HK-2 (cell line): ENCODE measurements at regions not wholly inside any gene's neighbourhood (a gene's known extent, or its start where the extent isn't known, plus 50 kb on each side); places are given as distances from the start of the nearest gene placed in this dataset.

Experiments used
- DNase-seq: peaks from one replicate; pipeline ENCODE4 v3.0.0-alpha.2; 2018; ENCODE audit not compliant: unreplicated experiment

DNA sequence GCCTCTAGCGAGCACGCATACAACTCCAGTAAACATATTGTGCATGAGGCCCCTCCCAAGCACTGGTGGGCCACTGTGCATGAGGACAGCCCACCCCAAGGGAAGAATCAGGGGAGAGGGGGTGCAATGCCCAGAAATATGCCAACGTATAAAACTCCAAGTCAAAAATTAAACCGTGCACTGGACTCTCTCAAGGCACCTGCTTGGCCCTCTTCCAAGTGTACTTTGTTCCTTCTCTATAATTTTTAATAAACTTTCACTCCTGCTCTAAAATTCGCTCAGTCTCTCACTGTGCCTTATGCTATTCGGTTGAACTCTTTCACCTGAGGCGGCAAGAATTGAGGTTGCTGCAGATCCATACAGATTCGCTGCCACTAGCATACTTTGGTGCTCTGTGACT is 465.3 kb upstream of the TENM4 start:
- DNase-seq, result no peak

DNA sequence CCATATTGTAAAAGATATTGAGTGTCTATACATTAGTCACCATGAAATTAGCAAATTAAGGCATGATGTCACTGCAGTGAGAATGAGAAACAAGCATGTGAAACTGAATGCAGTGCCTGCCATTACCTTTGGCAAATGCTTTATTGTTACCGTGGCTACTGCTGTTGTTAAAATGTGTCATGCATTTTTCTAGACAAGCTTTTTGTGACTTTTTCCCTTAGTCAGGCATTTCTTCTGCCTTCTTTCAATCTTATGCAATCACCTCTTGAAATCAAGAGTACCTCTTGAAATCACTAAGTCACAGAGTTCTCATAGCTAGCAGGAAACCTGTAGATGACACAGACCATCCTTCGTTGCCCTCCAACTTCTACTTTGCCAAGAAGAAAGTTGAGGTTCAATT is 461.7 kb upstream of the TENM4 start:
- DNase-seq, result no peak

DNA sequence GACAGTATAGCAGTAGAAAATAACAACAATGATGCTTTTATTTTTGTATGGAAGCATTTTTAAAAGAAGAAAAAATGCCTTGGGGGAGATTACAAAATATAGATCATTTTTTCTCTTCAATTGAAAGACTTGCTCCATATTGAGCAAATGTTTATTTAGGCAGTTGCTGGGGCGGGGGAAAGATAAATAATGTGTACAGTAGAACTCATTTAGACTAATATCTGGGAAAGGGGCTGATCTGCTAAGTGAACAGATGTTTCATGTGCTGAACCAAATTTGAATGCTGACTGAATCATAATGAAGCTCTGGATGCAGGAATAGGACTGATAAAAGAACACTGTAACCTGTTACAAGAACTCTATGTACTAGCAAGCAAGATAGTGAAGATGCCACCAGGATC is 457.1 kb upstream of the TENM4 start:
- DNase-seq, result no peak

GRCh38 chr11:79896258-79896657 is 455.4 kb upstream of the TENM4 start:
- no peak for DNase-seq

- no peak for DNase-seq
Measured at GRCh38 chr11:79894111-79894510, 453.3 kb upstream of the TENM4 start.

- no peak for DNase-seq
Measured at GRCh38 chr11:79890272-79890671, 449.4 kb upstream of the TENM4 start.

- DNase-seq, result no peak
Measured at GRCh38 chr11:79864882-79865281, 424.1 kb upstream of the TENM4 start.

DNA sequence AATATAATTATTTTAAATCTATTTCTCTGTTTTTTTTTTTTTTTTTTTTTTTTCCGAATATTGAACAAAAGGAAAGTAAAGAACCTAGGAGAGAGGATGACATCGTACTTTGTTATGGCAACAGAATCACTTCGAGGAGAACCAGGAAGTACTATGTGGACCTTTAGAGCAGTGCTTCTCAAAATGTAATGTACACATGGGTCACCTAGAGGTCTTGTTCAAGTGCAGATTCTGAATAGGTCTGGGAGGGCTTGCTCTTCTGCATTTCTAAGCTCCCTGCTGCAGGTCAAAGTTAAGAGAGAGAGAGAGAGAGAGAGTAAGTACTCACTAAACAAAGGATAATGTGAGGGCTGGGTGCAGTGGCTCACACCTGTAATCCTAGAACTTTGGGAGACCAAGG is 419.5 kb upstream of the TENM4 start:
- DNase-seq, result no peak

GRCh38 chr11:79857377-79858214 is 416.8 kb upstream of the TENM4 start:
- no peak for DNase-seq

- no peak for DNase-seq
Measured at GRCh38 chr11:79852176-79852575, 411.3 kb upstream of the TENM4 start.

DNA sequence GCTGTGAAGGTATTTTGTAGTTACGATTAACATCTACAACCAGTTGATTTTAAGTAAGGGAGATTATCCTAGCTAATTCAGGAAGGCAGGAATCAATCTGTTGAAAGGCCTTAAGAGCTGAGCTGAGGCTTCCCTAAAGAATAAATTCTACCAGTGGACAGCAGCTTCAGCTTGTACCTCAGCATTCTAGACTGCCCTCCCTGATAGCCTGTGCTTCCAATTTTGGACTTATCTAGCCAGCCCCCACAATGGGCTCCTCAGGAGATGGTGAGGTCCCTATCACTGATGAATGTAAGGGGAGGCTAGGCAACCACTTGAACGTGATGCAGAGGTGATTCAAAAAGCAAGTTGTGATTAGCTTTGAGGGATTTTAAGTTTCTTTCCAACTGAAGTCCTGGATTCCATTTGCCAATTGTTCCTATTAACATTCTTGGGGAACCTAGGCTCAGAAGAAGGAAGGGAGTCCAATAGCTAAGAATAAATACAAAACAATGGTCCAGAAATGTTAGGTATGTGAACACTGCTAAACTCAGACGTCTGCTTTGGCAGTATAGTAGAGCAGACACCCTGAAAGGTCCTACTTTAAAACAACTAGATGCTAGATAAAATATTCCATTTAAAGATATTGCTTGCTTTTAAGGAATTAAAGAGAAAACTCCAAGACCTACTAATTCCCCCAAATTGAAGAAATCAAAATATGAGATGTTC is 404.3 kb upstream of the TENM4 start:
- DNase-seq, result no peak

DNA sequence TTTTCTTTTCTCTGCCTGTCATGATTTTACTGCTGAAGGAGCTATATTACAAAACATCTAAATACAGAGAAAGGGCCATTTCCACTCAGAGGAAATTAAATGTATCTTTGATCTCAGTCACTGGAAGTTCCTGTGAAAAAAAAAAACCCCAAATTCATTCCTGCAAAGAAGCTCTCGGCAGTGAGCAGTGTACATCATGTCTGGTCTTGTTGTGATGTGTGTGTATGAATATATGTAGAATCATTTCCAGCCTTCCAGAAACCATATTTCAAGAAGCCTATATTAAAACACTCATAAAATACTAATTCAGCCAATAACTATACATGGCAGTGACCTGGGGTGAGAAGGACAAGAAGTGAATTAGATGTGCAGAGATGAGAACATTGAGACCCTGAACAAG is 393.2 kb upstream of the TENM4 start:
- no peak for DNase-seq

DNA sequence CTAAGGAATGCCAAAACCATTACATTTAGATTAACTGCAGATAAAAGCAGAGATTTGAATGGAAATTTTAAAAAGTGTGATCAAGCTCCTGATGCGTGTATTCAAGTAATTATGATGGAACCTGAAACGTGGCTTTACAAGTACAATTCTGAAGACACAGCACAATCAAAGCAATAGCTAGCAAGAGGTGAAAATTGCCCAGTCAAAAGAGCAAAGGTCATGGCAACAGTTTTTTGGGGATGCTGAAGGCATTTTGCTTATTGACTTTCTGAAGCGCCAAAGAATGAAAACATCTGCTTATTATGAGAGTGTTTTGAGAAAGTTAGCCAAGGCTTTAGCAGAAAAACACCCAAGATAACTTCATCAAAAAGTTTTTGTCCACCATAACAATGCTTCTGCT is 389.6 kb upstream of the TENM4 start:
- DNase-seq, result no peak

- DNase-seq, result no peak
Measured at GRCh38 chr11:79829891-79830290, 389.1 kb upstream of the TENM4 start.

DNA sequence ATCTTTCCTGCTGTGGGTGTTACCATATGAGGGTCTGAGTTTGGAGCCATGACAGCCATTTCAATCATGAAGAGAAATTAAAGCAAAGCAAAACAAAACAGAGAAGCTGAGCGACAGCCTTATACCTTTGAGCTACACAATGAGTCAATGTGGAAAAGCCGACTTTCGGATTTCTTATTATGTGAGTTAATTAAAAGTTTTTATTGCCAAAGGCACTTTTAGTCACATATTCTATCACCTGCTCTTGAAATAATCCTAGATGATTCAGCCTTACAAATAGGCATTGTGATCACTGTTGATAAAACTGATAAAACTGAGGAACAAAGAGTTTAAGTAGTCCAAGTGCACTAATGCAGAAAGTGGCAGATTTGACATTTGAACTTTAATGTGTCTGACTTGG is 381.9 kb upstream of the TENM4 start:
- no peak for DNase-seq

DNA sequence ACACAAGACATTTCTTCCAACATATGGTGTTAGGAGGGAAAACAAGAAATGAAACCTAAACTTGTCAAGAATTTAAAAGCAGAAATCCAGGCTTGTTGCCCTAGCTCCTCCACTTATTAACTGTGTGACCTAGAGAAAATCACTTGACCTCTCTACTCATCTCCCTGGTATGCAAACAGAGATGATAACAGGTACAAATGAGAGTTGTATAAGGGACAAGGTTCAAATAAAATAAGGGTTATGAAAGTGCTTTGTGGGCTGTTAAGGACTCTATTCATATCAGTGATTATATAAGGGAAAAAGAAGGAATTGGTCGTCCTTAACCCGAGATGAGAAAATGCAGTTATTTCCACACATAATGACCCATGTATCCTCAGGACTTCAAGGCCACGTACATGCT is 372.7 kb upstream of the TENM4 start:
- DNase-seq, result no peak

- no peak for DNase-seq
Measured at GRCh38 chr11:79809487-79809886, 368.7 kb upstream of the TENM4 start.

DNA sequence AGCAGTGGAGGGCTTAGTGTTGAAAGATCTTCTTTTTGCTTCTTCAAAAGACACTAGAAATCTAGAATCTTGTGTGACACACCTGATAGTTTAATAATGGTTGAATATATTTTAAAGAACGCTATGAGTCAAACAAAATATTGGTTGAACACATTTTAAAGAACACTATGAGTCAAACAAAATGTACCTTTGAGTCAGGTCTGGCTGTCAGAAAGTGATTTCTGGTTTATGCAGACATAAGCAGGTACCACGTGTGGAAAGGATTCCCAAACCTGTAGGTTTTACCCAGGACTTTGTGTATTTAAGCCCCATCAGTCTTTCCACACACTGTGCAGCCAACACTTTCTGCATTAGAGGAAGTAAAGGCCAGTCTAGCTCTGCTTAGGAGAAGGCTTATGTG is 366.7 kb upstream of the TENM4 start:
- no peak for DNase-seq

- no peak for DNase-seq
Measured at GRCh38 chr11:79796704-79797103, 355.9 kb upstream of the TENM4 start.

GRCh38 chr11:79794484-79795393 is 353.9 kb upstream of the TENM4 start:
- no peak for DNase-seq

DNA sequence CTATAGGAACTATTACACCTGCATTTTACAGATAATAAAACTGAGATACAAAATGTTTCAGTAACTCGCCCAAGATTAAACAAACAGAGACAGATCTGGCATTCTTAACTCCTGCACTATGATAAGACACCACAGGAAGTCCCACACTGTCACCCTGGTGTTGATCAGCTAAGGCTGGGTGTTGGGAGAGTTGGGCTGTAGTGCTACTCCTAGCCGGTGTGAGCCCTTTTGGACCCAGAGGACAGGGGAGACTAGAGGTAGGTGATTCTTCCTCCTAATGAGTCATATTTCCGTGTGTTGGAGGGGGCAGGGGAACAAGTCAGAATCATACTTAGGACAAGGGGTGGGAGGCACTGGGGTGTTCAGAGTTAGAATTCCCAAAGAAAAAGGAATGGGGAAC is 353.2 kb upstream of the TENM4 start:
- no peak for DNase-seq

DNA sequence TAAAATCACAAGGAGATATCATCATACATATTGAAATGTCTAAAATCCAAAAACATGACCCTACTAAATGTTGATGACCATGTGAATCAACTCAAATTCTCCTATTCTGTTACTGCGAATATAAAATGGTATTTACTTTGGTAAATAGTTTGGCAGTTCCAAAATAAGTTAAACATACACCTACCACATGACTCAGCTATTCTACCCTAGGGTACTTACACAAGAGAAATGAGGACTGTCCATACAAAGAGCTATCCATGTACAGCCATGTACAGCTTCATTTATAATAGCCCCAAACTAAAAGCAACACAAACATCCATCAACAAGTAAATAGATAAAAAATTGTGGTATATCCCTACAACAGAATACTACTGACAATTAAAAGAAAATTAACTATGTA is 346.1 kb upstream of the TENM4 start:
- no peak for DNase-seq
